Stomach (tissue), 4 donors: ENCODE measurements at regions not wholly inside any gene's neighbourhood (a gene's known extent, or its start where the extent isn't known, plus 50 kb on each side); places are given as distances from the start of the nearest gene placed in this dataset.

ENCODE experiments used
- CTCF ChIP-seq, 7 experiments: fragments of 450-650 bp in 4 of 7; fragments of 200-600 bp in 3 of 7; sonication (generic) in 3 of 7; IDR thresholded peaks; one replicate each; pipeline ENCODE4 v1.5.1; 2016 to 2019; ENCODE audit warnings: antibody characterized with exemption in 7 of 7, control low read depth in 2 of 7, mild to moderate bottlenecking in 1 of 7
- POLR2A ChIP-seq, 4 donors: fragments of 450-650 bp; IDR thresholded peaks; one replicate each; pipeline ENCODE4 v1.6.1; 2016; ENCODE audit warnings: antibody characterized with exemption in 4 of 4, control low read depth in 2 of 4, mild to moderate bottlenecking in 1 of 4, moderate library complexity in 1 of 4
- POLR2AphosphoS5 ChIP-seq, 3 donors: sonication (generic); formaldehyde crosslinking; IDR thresholded peaks; one replicate each; pipeline ENCODE4 v1.6.1; 2016; ENCODE audit warnings: antibody characterized with exemption in 3 of 3

- no peak for TF ChIP-seq POLR2A (IDR thresholded peaks at IDR 0.05)
- TF ChIP-seq POLR2AphosphoS5 (IDR thresholded peaks at IDR 0.05), result no peak
- TF ChIP-seq CTCF (IDR thresholded peaks at IDR 0.05), result no peak
Measured at GRCh38 chr3:72127844-72128243, 342.9 kb upstream of the PROK2 start.
